ENCODE measurements at regions not wholly inside any gene's neighbourhood (a gene's known extent, or its start where the extent isn't known, plus 50 kb on each side); places are given as distances from the start of the nearest gene placed in this dataset.

GRCh38 chr4:156217236-156217635 is 263.6 kb upstream of the CTSO start:
- DNase-seq = no peak

- no peak for DNase-seq
Measured at GRCh38 chr4:156201050-156201449, 247.4 kb upstream of the CTSO start.

- DNase-seq = no peak
Measured at GRCh38 chr4:156198511-156198910, 244.8 kb upstream of the CTSO start.

- DNase-seq = no peak
Measured at GRCh38 chr4:156197216-156197615, 243.6 kb upstream of the CTSO start.

GRCh38 chr4:156196722-156197121 is 243.1 kb upstream of the CTSO start:
- no peak for DNase-seq

- no peak for DNase-seq
Measured at GRCh38 chr4:156195914-156196313, 242.2 kb upstream of the CTSO start.

- no peak for DNase-seq
Measured at GRCh38 chr4:156194896-156195295, 241.2 kb upstream of the CTSO start.

GRCh38 chr4:156193800-156194199 is 240.1 kb upstream of the CTSO start:
- no peak for DNase-seq

- DNase-seq = no peak
Measured at GRCh38 chr4:156193106-156193505, 239.4 kb upstream of the CTSO start.

- no peak for DNase-seq
Measured at GRCh38 chr4:156192033-156192432, 238.4 kb upstream of the CTSO start.

GRCh38 chr4:156191044-156191781 is 237.5 kb upstream of the CTSO start:
- no peak for DNase-seq

- no peak for DNase-seq
Measured at GRCh38 chr4:156190615-156191014, 236.9 kb upstream of the CTSO start.

- no peak for DNase-seq
Measured at GRCh38 chr4:156188596-156188995, 234.9 kb upstream of the CTSO start.

GRCh38 chr4:156186111-156186510 is 232.4 kb upstream of the CTSO start:
- no peak for DNase-seq

- DNase-seq = no peak
Measured at GRCh38 chr4:156185514-156186055, 231.9 kb upstream of the CTSO start.

- no peak for DNase-seq
Measured at GRCh38 chr4:156182269-156182668, 228.6 kb upstream of the CTSO start.

- DNase-seq = no peak
Measured at GRCh38 chr4:156177941-156178340, 224.3 kb upstream of the CTSO start.

- DNase-seq = no peak
Measured at GRCh38 chr4:156176896-156177295, 223.2 kb upstream of the CTSO start.

GRCh38 chr4:156173937-156174336 is 220.3 kb upstream of the CTSO start:
- no peak for DNase-seq

- DNase-seq = no peak
Measured at GRCh38 chr4:156173486-156173885, 219.8 kb upstream of the CTSO start.

- no peak for DNase-seq
Measured at GRCh38 chr4:156169861-156170260, 216.2 kb upstream of the CTSO start.

- DNase-seq = no peak
Measured at GRCh38 chr4:156169011-156169410, 215.3 kb upstream of the CTSO start.

GRCh38 chr4:156168288-156168687 is 214.6 kb upstream of the CTSO start:
- no peak for DNase-seq

GRCh38 chr4:156158747-156159146 is 205.1 kb upstream of the CTSO start:
- no peak for DNase-seq

GRCh38 chr4:156154978-156155377 is 201.3 kb upstream of the CTSO start:
- DNase-seq = no peak
